GM18951 (cell line): ENCODE measurements at regions not wholly inside any gene's neighbourhood (a gene's known extent, or its start where the extent isn't known, plus 50 kb on each side); places are given as distances from the start of the nearest gene placed in this dataset.
"Not testable (repeated sequence)": the region's sequence is repeated elsewhere in the genome, so short reads cannot be mapped to it uniquely, and the experiment has no call there.

Experiments
- POLR2A ChIP-seq: IDR thresholded peaks from 4 replicates; pipeline ENCODE4 v1.6.1; 2011; ENCODE audit warnings: mild to moderate bottlenecking; ENCODE audit not compliant: insufficient read length, insufficient read depth; ENCODE audit errors: extremely low read depth
- in situ Hi-C: fragments of 300-500 bp; cut with MboI; formaldehyde crosslinking; loops from one replicate; pipeline ENCODE4 v1.12.0; 2022; ENCODE audit warnings: low sequenced_read_pairs, mixed read lengths, inconsistent platforms; ENCODE audit not compliant: unreplicated experiment

GRCh38 chr5:53411388-53411787, 69.0 kb upstream of the FST start:
- no peak for TF ChIP-seq POLR2A
- in situ Hi-C loops: no loop called here

GRCh38 chr5:53412499-53412898, 67.9 kb upstream of the FST start:
- in situ Hi-C loops: not testable (repeated sequence)

- in situ Hi-C loops: no loop called here
- no peak for TF ChIP-seq POLR2A
These were observed 64.2 kb upstream of the FST start for GRCh38 chr5:53416144-53416738.

DNA sequence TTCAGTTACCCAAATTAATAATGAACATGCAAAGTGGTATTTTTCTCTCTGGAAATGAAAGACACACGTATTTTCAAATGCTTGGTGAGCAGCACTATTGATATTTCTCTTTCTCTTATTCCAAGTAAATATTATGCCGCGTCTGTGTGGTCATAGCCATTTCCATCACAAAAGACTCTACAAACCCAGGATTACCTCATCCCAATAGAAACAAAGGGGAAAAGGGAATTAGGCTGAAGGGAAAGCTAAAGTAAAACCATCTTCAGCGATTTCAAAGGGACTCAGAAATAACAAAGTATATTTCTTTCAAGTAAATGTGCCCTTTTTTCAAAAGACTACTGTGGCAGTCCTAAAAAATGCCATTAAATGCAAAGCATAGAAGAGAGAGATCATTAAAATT, 62.0 kb upstream of the FST start:
- in situ Hi-C loops: no loop called here
- no peak for TF ChIP-seq POLR2A

DNA sequence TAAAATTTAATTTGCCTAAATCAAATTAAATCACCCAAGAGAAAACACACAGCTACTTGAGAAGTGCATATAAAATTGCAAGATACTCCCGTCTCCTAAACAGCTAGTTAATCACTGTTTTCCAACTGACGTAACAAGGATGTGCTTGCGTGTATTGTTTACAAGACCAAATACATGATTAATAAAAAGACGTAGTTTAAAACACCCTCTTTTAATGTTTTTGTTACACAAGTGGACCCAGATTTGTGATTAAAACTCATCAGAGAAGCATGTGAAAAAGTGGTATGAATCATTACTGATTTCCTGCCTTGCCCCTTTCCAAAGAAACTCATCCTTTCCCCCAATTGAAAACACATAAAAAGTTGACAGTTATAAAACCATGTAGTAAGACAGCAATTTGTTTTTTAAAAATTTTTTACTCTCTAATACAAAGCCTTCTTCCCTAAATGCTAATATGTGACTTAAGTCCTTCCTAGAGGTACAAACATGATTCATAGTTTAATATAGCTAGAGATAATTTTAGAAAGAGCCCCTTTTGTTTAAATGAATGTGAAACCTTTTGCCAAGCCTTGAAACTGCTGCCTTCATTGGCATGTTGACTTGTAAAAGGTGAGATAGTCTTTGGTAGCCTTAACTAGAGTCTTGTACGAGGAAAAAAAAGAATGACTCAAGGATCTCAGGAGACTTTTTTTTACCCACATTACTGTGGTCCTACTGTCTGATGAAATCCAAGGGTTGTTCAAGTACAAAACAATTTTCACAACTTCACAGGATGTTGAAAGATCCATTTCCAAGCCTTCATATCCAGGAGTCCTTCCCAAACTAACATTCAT, 61.4 kb upstream of the FST start:
- in situ Hi-C loops: no loop called here
- no peak for TF ChIP-seq POLR2A

- in situ Hi-C loops: no loop called here
- no peak for TF ChIP-seq POLR2A
These were observed 57.9 kb upstream of the FST start for GRCh38 chr5:53422539-53422938.

DNA sequence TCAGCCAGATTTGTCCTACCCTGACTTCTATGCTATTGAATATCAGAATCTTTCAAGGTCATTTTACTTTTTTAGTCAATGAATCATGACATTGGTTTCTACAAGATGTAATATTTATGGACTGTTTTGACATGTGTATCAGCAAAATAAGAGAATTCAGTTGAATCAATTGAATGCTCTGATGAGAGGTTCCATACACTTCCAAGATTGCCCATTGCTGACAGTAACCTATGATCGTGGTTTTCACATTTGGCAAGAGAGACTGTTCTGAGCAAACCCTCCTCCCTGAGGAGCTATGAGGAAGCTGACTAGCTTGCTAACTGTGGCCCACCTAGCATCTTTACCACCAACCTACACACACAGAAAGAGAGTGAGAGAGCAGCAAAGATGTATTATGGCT, 56.7 kb upstream of the FST start:
- no peak for TF ChIP-seq POLR2A
- in situ Hi-C loops: no loop called here

DNA sequence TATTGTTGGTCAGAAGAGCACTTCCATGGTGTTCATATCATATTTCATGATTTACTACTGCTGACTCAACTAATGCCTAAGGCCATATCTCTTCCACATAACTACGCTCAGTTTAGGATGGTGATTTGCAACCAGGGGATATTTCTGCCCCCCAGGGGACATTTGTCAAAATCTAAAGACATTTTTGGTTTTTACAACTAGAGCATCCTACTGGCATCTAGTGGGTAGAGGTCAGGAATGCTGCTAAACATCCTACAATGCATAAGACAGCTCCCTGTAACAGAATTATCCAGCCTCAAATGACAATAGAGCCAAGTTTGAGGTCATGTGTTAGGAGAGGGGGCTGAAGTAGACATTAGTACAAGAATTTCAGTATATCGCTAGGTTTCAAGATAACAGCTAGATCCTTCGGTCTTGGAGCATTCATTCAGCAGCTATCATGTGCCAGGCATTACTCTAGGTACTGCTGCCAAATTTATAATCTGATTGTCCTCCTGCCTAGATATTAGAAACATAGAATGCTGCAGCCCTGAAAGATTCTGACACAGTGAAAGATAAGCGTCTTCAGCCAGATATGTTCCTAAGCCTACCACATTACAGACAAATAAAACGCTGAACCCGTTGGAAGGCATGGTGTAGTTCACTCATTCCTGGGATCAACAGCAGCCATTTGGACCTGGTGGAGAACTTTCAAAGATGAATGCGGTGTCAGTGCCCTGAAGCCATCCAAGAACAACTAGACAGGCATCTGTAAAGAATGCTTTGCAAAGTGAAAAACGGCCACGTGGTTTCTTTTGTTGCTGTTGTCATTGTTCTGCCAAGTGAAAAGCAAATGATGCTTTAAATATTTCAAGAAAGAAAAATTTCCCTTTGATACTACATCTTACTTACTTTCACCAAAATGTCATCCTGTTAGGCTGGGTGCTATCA, 55.5 kb upstream of the FST start:
- no peak for TF ChIP-seq POLR2A
- in situ Hi-C loops: no loop called here

- TF ChIP-seq POLR2A: no peak
- in situ Hi-C loops: no loop called here
These were observed 54.5 kb upstream of the FST start for GRCh38 chr5:53425687-53426511.

DNA sequence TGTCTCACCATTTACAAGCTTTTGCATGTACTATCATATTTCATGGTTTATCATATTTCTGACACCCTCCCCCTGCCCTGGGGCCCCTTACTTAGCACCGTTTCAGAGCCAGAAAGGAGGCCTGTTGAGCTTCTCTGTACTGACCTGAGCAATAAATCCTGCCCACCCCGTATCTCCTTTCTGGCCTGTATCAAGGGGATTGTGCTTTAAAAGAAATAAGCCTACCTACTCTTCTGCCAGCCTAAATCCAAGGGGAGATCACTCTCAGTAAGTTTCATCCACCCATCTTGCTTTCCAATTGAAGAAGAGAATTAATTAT, 54.0 kb upstream of the FST start:
- TF ChIP-seq POLR2A: no peak
- in situ Hi-C loops: no loop called here

GRCh38 chr5:53426878-53427277, 53.6 kb upstream of the FST start:
- TF ChIP-seq POLR2A: no peak
- in situ Hi-C loops: no loop called here

DNA sequence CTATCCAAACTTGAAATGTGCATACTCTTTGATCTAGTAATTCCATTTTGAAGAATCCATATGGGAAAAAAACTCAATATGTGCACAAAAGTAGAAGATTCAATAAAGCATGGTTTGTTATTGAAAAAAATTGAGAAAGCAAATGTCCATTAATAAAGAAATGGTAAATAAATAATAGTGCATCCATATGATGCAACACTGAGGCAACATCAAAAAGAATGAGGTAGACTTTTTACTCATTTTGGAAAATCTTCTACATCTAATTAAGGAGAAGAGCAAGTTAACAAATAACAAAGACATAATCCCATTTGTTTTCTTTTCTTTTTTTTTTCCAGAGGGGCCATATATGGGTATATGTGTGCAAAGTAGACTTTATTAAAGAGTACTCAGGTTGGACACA, 52.5 kb upstream of the FST start:
- in situ Hi-C loops: no loop called here

GRCh38 chr5:53429706-53430105, 50.7 kb upstream of the FST start:
- in situ Hi-C loops: no loop called here
- no peak for TF ChIP-seq POLR2A

More for the DNA sequence above, 52.5 kb upstream of the FST start:
- TF ChIP-seq POLR2A: no peak

GRCh38 chr5:53430618-53431252, 49.7 kb upstream of the FST start:
- in situ Hi-C loops: no loop called here

More at GRCh38 chr5:53430618-53431252, 49.7 kb upstream of the FST start:
- no peak for TF ChIP-seq POLR2A
